H1 (cell line): ENCODE measurements at regions not wholly inside any gene's neighbourhood (a gene's known extent, or its start where the extent isn't known, plus 50 kb on each side); places are given as distances from the start of the nearest gene placed in this dataset.
"Not testable (repeated sequence)": the region's sequence is repeated elsewhere in the genome, so short reads cannot be mapped to it uniquely, and the experiment has no call there.

Source experiments
- CHD2 ChIP-seq: IDR thresholded peaks from 2 replicates; pipeline ENCODE4 v1.6.1; 2012; ENCODE audit warnings: low read length, improper control_type of control experiment
- TBP ChIP-seq: IDR thresholded peaks from 2 replicates; pipeline ENCODE4 v1.6.1; 2011; ENCODE audit warnings: low read depth, low read length, improper control_type of control experiment

DNA sequence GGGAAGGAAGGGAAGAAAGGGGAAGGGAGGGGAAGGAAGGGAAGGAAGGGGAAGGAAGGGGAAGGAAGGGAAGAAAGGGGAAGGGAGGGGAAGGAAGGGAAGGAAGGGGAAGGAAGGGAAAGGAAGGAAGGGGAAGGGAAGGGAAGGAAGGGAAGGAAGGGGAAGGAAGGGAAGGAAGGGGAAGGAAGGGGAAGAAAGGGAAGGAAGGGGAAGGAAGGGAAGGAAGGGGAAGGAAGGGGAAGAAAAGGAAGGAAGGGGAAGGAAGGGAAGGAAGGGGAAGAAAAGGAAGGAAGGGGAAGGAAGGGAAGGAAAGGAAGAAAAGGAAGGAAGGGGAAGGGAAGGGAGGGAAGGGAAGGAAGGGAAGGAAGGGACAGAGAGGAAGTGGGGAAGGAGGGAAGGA is 295.7 kb upstream of the PCDH18 start:
- TF ChIP-seq CHD2, TBP: not testable (repeated sequence)
